Endothelial cell of umbilical vein (primary cell): ENCODE measurements at regions not wholly inside any gene's neighbourhood (a gene's known extent, or its start where the extent isn't known, plus 50 kb on each side); places are given as distances from the start of the nearest gene placed in this dataset.

Source experiments
- BruUV-seq: library from RNA; stranded (reverse); fragments of 400-500 nt; replicated peaks from 2 replicates; lab custom pipeline; 2021; lab: Mats Ljungman, UMichigan
- CTCF ChIA-PET: fragments of 300-600, 350-600 bp; sonication (Branson Sonifier 250); formaldehyde crosslinking; loops from one replicate; lab custom pipeline; 2021; ENCODE audit warnings: antibody characterized with exemption, inconsistent platforms; lab: Charles Lee
- POLR2A ChIA-PET: fragments of 300-600, 350-600 bp; sonication (Branson Sonifier 250); formaldehyde crosslinking; loops from one replicate; lab custom pipeline; 2021; ENCODE audit warnings: antibody characterized with exemption, inconsistent platforms; lab: Charles Lee
- DNase-seq: peaks from one replicate; pipeline ENCODE4 v3.0.0-alpha.2; 2011; ENCODE audit warnings: low read depth, low spot score
- FAIRE-seq: peaks from 2 replicates; lab custom pipeline; 2011; peaks lifted over from hg19 to GRCh38; lab: Jason Lieb, UNC
- H2AFZ ChIP-seq: 2 replicates; pipeline ENCODE4 v1.6.0; 2012; ENCODE audit warnings: low read depth, low read length, control low read depth, inconsistent platforms
- H3K27ac ChIP-seq: 2 replicates; pipeline ENCODE4 v1.5.1; 2011; ENCODE audit warnings: low read depth, mild to moderate bottlenecking, control low read depth, low read length, moderate library complexity; ENCODE audit not compliant: insufficient read depth
- H3K27me3 ChIP-seq, 2 experiments: 2 replicates each; pipeline versions ENCODE4 v1.6.0 to v1.6.1; 2011; ENCODE audit warnings: low read length in 2 of 2, mixed read lengths in 1 of 2; ENCODE audit not compliant: control insufficient read depth in 2 of 2, insufficient read depth in 2 of 2
- H3K36me3 ChIP-seq, 2 experiments: 2 replicates in 1 of 2; 3 replicates in 1 of 2; pipeline ENCODE4 v1.5.1; 2011; ENCODE audit warnings: low read length in 2 of 2, mild to moderate bottlenecking in 1 of 2, moderate library complexity in 1 of 2; ENCODE audit not compliant: control insufficient read depth in 2 of 2, insufficient read depth in 2 of 2; ENCODE audit errors: extremely low read depth in 1 of 2
- H3K4me1 ChIP-seq: 3 replicates; pipeline ENCODE4 v1.5.1; 2011; ENCODE audit warnings: mild to moderate bottlenecking, low read length; ENCODE audit not compliant: control insufficient read depth, insufficient read depth; ENCODE audit errors: extremely low read depth
- H3K4me2 ChIP-seq: 2 replicates; pipeline ENCODE4 v1.6.1; 2011; ENCODE audit warnings: low read length, control low read depth, mixed read lengths; ENCODE audit not compliant: insufficient read depth
- H3K4me3 ChIP-seq, 3 experiments: fragments of 200-600 bp in 1 of 3; sonication (generic), shearing (Covaris generic) in 1 of 3; replicated peaks in 1 of 3; 2 replicates each; pipeline ENCODE4 v1.5.1; 2011 to 2016; ENCODE audit warnings: control low read depth in 3 of 3, low read length in 3 of 3, mild to moderate bottlenecking in 2 of 3, inconsistent platforms in 1 of 3, low read depth in 1 of 3, moderate library complexity in 1 of 3; ENCODE audit not compliant: insufficient read depth in 1 of 3
- H3K79me2 ChIP-seq: 2 replicates; pipeline ENCODE4 v1.6.0; 2012; ENCODE audit warnings: low read length, inconsistent platforms; ENCODE audit not compliant: control insufficient read depth, insufficient read depth
- H3K9ac ChIP-seq: replicated peaks from 2 replicates; pipeline ENCODE3; 2011; ENCODE audit warnings: low read length, control low read depth; ENCODE audit not compliant: insufficient read depth; ENCODE audit errors: extremely low read depth
- H3K9me1 ChIP-seq: replicated peaks from 3 replicates; pipeline ENCODE4 v1.6.0; 2011; ENCODE audit warnings: mild to moderate bottlenecking, low read length; ENCODE audit not compliant: control insufficient read depth, insufficient read depth; ENCODE audit errors: extremely low read depth
- H3K9me3 ChIP-seq: replicated peaks from 2 replicates; pipeline ENCODE4 v1.5.1; 2012; ENCODE audit warnings: low read length, inconsistent platforms; ENCODE audit not compliant: control insufficient read depth, insufficient read depth
- H4K20me1 ChIP-seq: replicated peaks from 2 replicates; pipeline ENCODE3; 2011; ENCODE audit warnings: mild to moderate bottlenecking, low read length; ENCODE audit not compliant: control insufficient read depth, insufficient read depth; ENCODE audit errors: extremely low read depth
- EZH2 ChIP-seq: IDR thresholded peaks from 2 replicates; pipeline ENCODE4 v1.6.1; 2012; ENCODE audit warnings: borderline replicate concordance, low read depth, mild to moderate bottlenecking, moderate library complexity, low read length, inconsistent platforms; ENCODE audit not compliant: severe bottlenecking
- FOS ChIP-seq: IDR thresholded peaks from 2 replicates; pipeline ENCODE4 v1.6.1; 2011; ENCODE audit warnings: mild to moderate bottlenecking, low read length, moderate library complexity, borderline replicate concordance; ENCODE audit not compliant: insufficient read depth
- GATA2 ChIP-seq: IDR thresholded peaks from 2 replicates; pipeline ENCODE4 v1.7.0; 2011; ENCODE audit warnings: low read depth, mild to moderate bottlenecking, moderate library complexity, mixed read lengths, low read length; ENCODE audit not compliant: insufficient read length, insufficient read depth
- JUN ChIP-seq: IDR thresholded peaks from 2 replicates; pipeline ENCODE4 v1.6.1; 2011; ENCODE audit warnings: borderline replicate concordance, low read depth; ENCODE audit not compliant: insufficient read length, insufficient read depth
- MYC ChIP-seq: IDR thresholded peaks from one replicate; pipeline ENCODE4 v1.6.1; 2011; ENCODE audit warnings: mild to moderate bottlenecking, low read depth, low read length
- POLR2A ChIP-seq: IDR thresholded peaks from 2 replicates; pipeline ENCODE4 v1.6.1; 2012; ENCODE audit warnings: low read depth, mild to moderate bottlenecking, control low read depth, low read length
- POLR2AphosphoS5 ChIP-seq: IDR thresholded peaks from 2 replicates; pipeline ENCODE4 v1.6.1; 2012; ENCODE audit warnings: low read depth, mild to moderate bottlenecking, control low read depth, low read length, moderate library complexity; ENCODE audit not compliant: insufficient read depth
- dilution Hi-C: fragments of 300-500 bp; cut with MboI; formaldehyde crosslinking; loops from one replicate; pipeline ENCODE4 v1.15.0; 2019; ENCODE audit warnings: low sequenced_read_pairs; ENCODE audit not compliant: extremely low pct_ligation_motif_present
- intact Hi-C: fragments of 100-400 bp; cut with micrococcal nuclease; formaldehyde crosslinking; loops from one replicate; pipeline ENCODE4 v1.10.0; 2022
- TF ChIP-seq, protein P1 (sequence below): IDR thresholded peaks from 2 replicates; pipeline ENCODE4 v1.6.1; 2011; ENCODE audit not compliant: insufficient read depth, insufficient read length
- TF ChIP-seq, protein P2 (sequence below), 2 donors: IDR thresholded peaks; 1 replicate in 1 of 2; 2 replicates in 1 of 2; pipeline ENCODE4 v1.5.1; 2011; ENCODE audit warnings: low read length in 2 of 2, mild to moderate bottlenecking in 2 of 2, moderate library complexity in 2 of 2, control low read depth in 1 of 2, inconsistent platforms in 1 of 2, low read depth in 1 of 2; ENCODE audit not compliant: insufficient read depth in 1 of 2; ENCODE audit errors: extremely low read depth in 1 of 2

DNA sequence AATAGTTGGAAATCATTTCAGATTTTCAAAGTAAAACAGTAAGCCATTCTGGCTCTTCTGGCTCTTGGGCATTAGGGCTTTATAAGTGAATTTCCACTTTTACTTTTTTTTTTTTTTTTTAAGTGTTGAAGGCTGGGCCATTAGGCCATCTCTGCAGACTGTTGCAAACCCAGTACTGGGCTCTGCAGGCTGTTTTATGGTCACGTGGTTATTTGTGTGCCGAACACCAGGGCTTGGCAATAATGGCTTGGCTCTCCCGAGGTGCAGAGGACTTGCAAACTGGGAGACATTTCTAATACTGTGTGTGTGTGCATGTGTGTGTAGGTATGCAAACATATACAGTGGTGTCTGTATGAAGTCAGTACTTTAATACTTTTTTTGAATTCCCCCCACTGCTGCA is 194.9 kb upstream of the CDH5 start:
- FAIRE-seq (no peak), DNase-seq (no peak)
- dilution Hi-C loops (no loop called here), intact Hi-C loops (no loop called here)
- CTCF ChIA-PET, result no interaction called here
- H3K27ac ChIP-seq, result no peak overlapping the region
- H3K27me3 ChIP-seq, result no peaks in the 10 kb centered on the region
- H4K20me1 ChIP-seq, result no peaks in the 10 kb centered on the region
- no peaks in the 10 kb centered on the region for H3K36me3 ChIP-seq
- H3K9ac ChIP-seq, result no peak overlapping the region
- no peaks in the 10 kb centered on the region for H3K79me2 ChIP-seq
- H3K4me2 ChIP-seq, result no peak overlapping the region
- H3K9me3 ChIP-seq, result no peaks in the 10 kb centered on the region
- H2AFZ ChIP-seq, result no peak overlapping the region
- BruUV-seq, result no TSS peak
- no peaks in the 10 kb centered on the region for H3K4me1 ChIP-seq
- H3K4me3 ChIP-seq, result no peak overlapping the region
- POLR2A ChIA-PET, result no interaction called here
- H3K9me1 ChIP-seq, result no peaks in the 10 kb centered on the region
- no peak for TF ChIP-seq POLR2AphosphoS5
- TF ChIP-seq, protein P1, sequence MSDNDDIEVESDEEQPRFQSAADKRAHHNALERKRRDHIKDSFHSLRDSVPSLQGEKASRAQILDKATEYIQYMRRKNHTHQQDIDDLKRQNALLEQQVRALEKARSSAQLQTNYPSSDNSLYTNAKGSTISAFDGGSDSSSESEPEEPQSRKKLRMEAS, result no peak
- no peak for TF ChIP-seq FOS
- TF ChIP-seq, protein P2, sequence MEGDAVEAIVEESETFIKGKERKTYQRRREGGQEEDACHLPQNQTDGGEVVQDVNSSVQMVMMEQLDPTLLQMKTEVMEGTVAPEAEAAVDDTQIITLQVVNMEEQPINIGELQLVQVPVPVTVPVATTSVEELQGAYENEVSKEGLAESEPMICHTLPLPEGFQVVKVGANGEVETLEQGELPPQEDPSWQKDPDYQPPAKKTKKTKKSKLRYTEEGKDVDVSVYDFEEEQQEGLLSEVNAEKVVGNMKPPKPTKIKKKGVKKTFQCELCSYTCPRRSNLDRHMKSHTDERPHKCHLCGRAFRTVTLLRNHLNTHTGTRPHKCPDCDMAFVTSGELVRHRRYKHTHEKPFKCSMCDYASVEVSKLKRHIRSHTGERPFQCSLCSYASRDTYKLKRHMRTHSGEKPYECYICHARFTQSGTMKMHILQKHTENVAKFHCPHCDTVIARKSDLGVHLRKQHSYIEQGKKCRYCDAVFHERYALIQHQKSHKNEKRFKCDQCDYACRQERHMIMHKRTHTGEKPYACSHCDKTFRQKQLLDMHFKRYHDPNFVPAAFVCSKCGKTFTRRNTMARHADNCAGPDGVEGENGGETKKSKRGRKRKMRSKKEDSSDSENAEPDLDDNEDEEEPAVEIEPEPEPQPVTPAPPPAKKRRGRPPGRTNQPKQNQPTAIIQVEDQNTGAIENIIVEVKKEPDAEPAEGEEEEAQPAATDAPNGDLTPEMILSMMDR (IDR thresholded peaks at IDR 0.05; ENCODE audit: extremely low read depth in 1 of 2, insufficient read depth in 1 of 2, low read depth in 1 of 2, low read length in 2 of 2), result no peak

- FAIRE-seq, result no peak
- H3K4me1 ChIP-seq, result no peaks in the 10 kb centered on the region
Observed at GRCh38 chr16:66170989-66171388, 195.5 kb upstream of the CDH5 start.

More at GRCh38 chr16:66170989-66171388, 195.5 kb upstream of the CDH5 start:
- Histone ChIP-seq H3K79me2 (no peaks in the 10 kb centered on the region), H4K20me1 (no peaks in the 10 kb centered on the region), H3K27ac (no peak overlapping the region), H3K4me2 (no peak overlapping the region), H3K27me3 (no peaks in the 10 kb centered on the region), H3K9me3 (no peaks in the 10 kb centered on the region), H3K9me1 (no peaks in the 10 kb centered on the region), H3K9ac (no peak overlapping the region), H3K36me3 (no peaks in the 10 kb centered on the region), H2AFZ (no peak overlapping the region), H3K4me3 (no peak overlapping the region)
- DNase-seq, result no peak
- ChIA-PET POLR2A (no interaction called here), CTCF (no interaction called here)
- TF ChIP-seq MYC (no peak), EZH2 (no peak), POLR2AphosphoS5 (no peak), JUN (no peak), FOS (no peak), GATA2 (no peak), POLR2A (no peak)
- TF ChIP-seq, protein P1, result no peak
- TF ChIP-seq, protein P2 (IDR thresholded peaks at IDR 0.05; ENCODE audit: extremely low read depth in 1 of 2, insufficient read depth in 1 of 2, low read depth in 1 of 2, low read length in 2 of 2), result no peak
- intact Hi-C loops, result no loop called here
- dilution Hi-C loops, result no loop called here
- BruUV-seq, result no TSS peak
